HCT116 (cell line): ENCODE measurements at regions not wholly inside any gene's neighbourhood (a gene's known extent, or its start where the extent isn't known, plus 50 kb on each side); places are given as distances from the start of the nearest gene placed in this dataset.

Source experiments
- ATAC-seq: fragments of 200-7000 bp; cut with Tn5 transposase; 2 replicates; pipeline ENCODE4 v1.9.1; 2020; ENCODE audit warnings: mild to moderate bottlenecking, moderate library complexity
- BruUV-seq: library from RNA; stranded (reverse); fragments of 400-500 nt; replicated peaks from 2 replicates; lab custom pipeline; 2021; lab: Mats Ljungman, UMichigan
- CTCF ChIA-PET: fragments of 300-600 bp; sonication (Branson Sonifier 250); formaldehyde crosslinking; loops from one replicate; lab custom pipeline; 2021; ENCODE audit warnings: antibody characterized with exemption; lab: Charles Lee
- POLR2A ChIA-PET: fragments of 300-600, 350-600 bp; sonication (Branson Sonifier 250); formaldehyde crosslinking; loops from one replicate; lab custom pipeline; 2021; ENCODE audit warnings: antibody characterized with exemption; lab: Charles Lee
- RAD21 ChIA-PET, 2 experiments: fragments of 300-600 bp; sonication (Branson Sonifier 250); formaldehyde crosslinking; loops; one replicate each; lab custom pipeline; 2023; ENCODE audit warnings: low total read pairs in 2 of 2; ENCODE audit not compliant: uncharacterized antibody in 2 of 2, unreplicated experiment in 2 of 2, low non-redundant PET in 1 of 2; lab: Charles Lee
- DNase-seq: peaks from one replicate; pipeline ENCODE4 v3.0.0-alpha.2; 2010; ENCODE audit warnings: low read depth, low spot score
- H2AFZ ChIP-seq: fragments of 200-600 bp; shearing (Covaris generic), sonication (generic); 2 replicates; pipeline ENCODE4 v1.6.1; 2017; ENCODE audit warnings: low read depth, mixed run types, mixed read lengths, antibody characterized with exemption, low read length; ENCODE audit not compliant: poor library complexity, severe bottlenecking
- H3K27ac ChIP-seq: 2 replicates; pipeline ENCODE4 v1.5.1; 2012; ENCODE audit warnings: low read depth, low read length
- H3K27me3 ChIP-seq: fragments of 200-600 bp; sonication (generic); 2 replicates; pipeline ENCODE4 v1.6.1; 2016; ENCODE audit warnings: mixed run types, low read length, mixed read lengths; ENCODE audit not compliant: insufficient read depth
- H3K36me3 ChIP-seq, 2 experiments: fragments of 200-500 bp in 1 of 2; fragments of 200-600 bp in 1 of 2; sonication (Bioruptor generic) in 1 of 2; sonication (generic) in 1 of 2; 2 replicates each; pipeline versions ENCODE4 v1.5.1 to v1.6.1; 2014 to 2016; ENCODE audit warnings: low read length in 2 of 2, inconsistent platforms in 1 of 2, mixed read lengths in 1 of 2, mixed run types in 1 of 2; ENCODE audit not compliant: insufficient read depth in 2 of 2, control insufficient read depth in 1 of 2
- H3K4me1 ChIP-seq, 2 experiments: fragments of 200-600 bp in 1 of 2; sonication (generic) in 1 of 2; 2 replicates each; pipeline versions ENCODE4 v1.5.1 to v1.6.1; 2012 to 2017; ENCODE audit warnings: low read length in 2 of 2, inconsistent platforms in 1 of 2, mild to moderate bottlenecking in 1 of 2, mixed read lengths in 1 of 2, mixed run types in 1 of 2, moderate library complexity in 1 of 2; ENCODE audit not compliant: insufficient read depth in 2 of 2, control insufficient read depth in 1 of 2
- H3K4me2 ChIP-seq: fragments of 200-600 bp; sonication (generic); 2 replicates; pipeline ENCODE4 v1.6.1; 2017; ENCODE audit warnings: mixed run types, low read length, mixed read lengths
- H3K4me3 ChIP-seq, 2 experiments: fragments of 200-600 bp in 1 of 2; sonication (generic) in 1 of 2; replicated peaks in 1 of 2; 2 replicates each; pipeline ENCODE4 v1.5.1; 2011 to 2016; ENCODE audit warnings: low read length in 2 of 2, control low read depth in 1 of 2, low read depth in 1 of 2, mild to moderate bottlenecking in 1 of 2, mixed read lengths in 1 of 2, mixed run types in 1 of 2
- H3K79me2 ChIP-seq: fragments of 200-600 bp; sonication (generic); 2 replicates; pipeline ENCODE4 v1.6.1; 2017; ENCODE audit warnings: mild to moderate bottlenecking, mixed run types, low read length, moderate library complexity, mixed read lengths; ENCODE audit not compliant: insufficient read depth
- H3K9ac ChIP-seq: fragments of 200-600 bp; sonication (generic); 2 replicates; pipeline ENCODE4 v1.6.1; 2016; ENCODE audit warnings: low read length, mixed read lengths
- H3K9me2 ChIP-seq: fragments of 200-600 bp; sonication (generic), shearing (Covaris generic); 2 replicates; pipeline ENCODE4 v1.6.1; 2017; ENCODE audit warnings: mixed run types, mild to moderate bottlenecking, moderate library complexity; ENCODE audit not compliant: insufficient read depth
- H3K9me3 ChIP-seq, 2 experiments: fragments of 200-500 bp in 1 of 2; fragments of 200-600 bp in 1 of 2; sonication (Bioruptor generic) in 1 of 2; sonication (generic) in 1 of 2; 2 replicates each; pipeline ENCODE4 v1.6.1; 2014 to 2017; ENCODE audit warnings: low read length in 2 of 2, mixed read lengths in 2 of 2, inconsistent platforms in 1 of 2, low read depth in 1 of 2, mild to moderate bottlenecking in 1 of 2, mixed run types in 1 of 2, moderate library complexity in 1 of 2; ENCODE audit not compliant: control insufficient read depth in 1 of 2, insufficient read depth in 1 of 2
- H4K20me1 ChIP-seq: fragments of 200-600 bp; sonication (generic), shearing (Covaris generic); 2 replicates; pipeline ENCODE4 v1.6.1; 2017; ENCODE audit warnings: mixed run types, mild to moderate bottlenecking, moderate library complexity; ENCODE audit not compliant: insufficient read depth
- ATF3 ChIP-seq: IDR thresholded peaks from 2 replicates; pipeline ENCODE4 v1.6.1; 2012
- CBX3 ChIP-seq: IDR thresholded peaks from 2 replicates; pipeline ENCODE4 v1.6.1; 2012; ENCODE audit warnings: low read depth
- CEBPB ChIP-seq: IDR thresholded peaks from 2 replicates; pipeline ENCODE4 v1.6.1; 2012; ENCODE audit warnings: low read depth
- EGR1 ChIP-seq: IDR thresholded peaks from 2 replicates; pipeline ENCODE4 v1.6.1; 2012; ENCODE audit warnings: low read depth
- ELF1 ChIP-seq: IDR thresholded peaks from 2 replicates; pipeline ENCODE4 v1.6.1; 2012; ENCODE audit warnings: low read depth, borderline replicate concordance
- EZH2 ChIP-seq: fragments of 200-600 bp; sonication (generic); IDR thresholded peaks from 2 replicates; pipeline ENCODE4 v1.6.1; 2017; ENCODE audit warnings: antibody characterized with exemption, mixed run types
- EZH2phosphoT487 ChIP-seq: fragments of 200-600 bp; IDR thresholded peaks from 2 replicates; pipeline ENCODE4 v1.6.1; 2018; ENCODE audit warnings: antibody characterized with exemption, borderline replicate concordance
- FOSL1 ChIP-seq: IDR thresholded peaks from 2 replicates; pipeline ENCODE4 v1.6.1; 2012; ENCODE audit warnings: low read depth
- JUND ChIP-seq: IDR thresholded peaks from 2 replicates; pipeline ENCODE4 v1.6.1; 2012
- POLR2A ChIP-seq: IDR thresholded peaks from 2 replicates; pipeline ENCODE4 v1.7.0; 2011; ENCODE audit warnings: borderline replicate concordance; ENCODE audit not compliant: insufficient read depth, insufficient read length; ENCODE audit errors: extremely low read depth
- POLR2AphosphoS5 ChIP-seq: IDR thresholded peaks from 2 replicates; pipeline ENCODE4 v1.6.1; 2011; ENCODE audit warnings: mild to moderate bottlenecking, low read depth, low read length, moderate library complexity
- RAD21 ChIP-seq: IDR thresholded peaks from 2 replicates; pipeline ENCODE4 v1.6.1; 2012; ENCODE audit warnings: low read depth, mild to moderate bottlenecking
- SIN3A ChIP-seq: IDR thresholded peaks from 2 replicates; pipeline ENCODE4 v1.6.1; 2012; ENCODE audit warnings: low read depth
- SP1 ChIP-seq: IDR thresholded peaks from 2 replicates; pipeline ENCODE4 v1.6.1; 2012; ENCODE audit warnings: low read depth
- SRF ChIP-seq: IDR thresholded peaks from 2 replicates; pipeline ENCODE4 v1.6.1; 2012; ENCODE audit warnings: low read depth
- TCF7L2 ChIP-seq: IDR thresholded peaks from 2 replicates; pipeline ENCODE4 v1.7.0; 2011; ENCODE audit warnings: borderline replicate concordance, inconsistent platforms; ENCODE audit not compliant: insufficient read depth, insufficient read length; ENCODE audit errors: extremely low read depth
- YY1 ChIP-seq: IDR thresholded peaks from 2 replicates; pipeline ENCODE4 v1.6.1; 2011; ENCODE audit warnings: low read length, low read depth, moderate library complexity, mild to moderate bottlenecking; ENCODE audit not compliant: insufficient replicate concordance; ENCODE audit errors: extremely low read depth
- ZBTB33 ChIP-seq: IDR thresholded peaks from 2 replicates; pipeline ENCODE4 v1.6.1; 2011; ENCODE audit warnings: mild to moderate bottlenecking, low read length, moderate library complexity; ENCODE audit not compliant: insufficient replicate concordance; ENCODE audit errors: extremely low read depth
- ZFX ChIP-seq: fragments of 450-650 bp; IDR thresholded peaks from 2 replicates; pipeline ENCODE4 v1.6.1; 2017
- ZNF274 ChIP-seq: fragments of 200-500 bp; sonication (Bioruptor generic); IDR thresholded peaks from 2 replicates; pipeline ENCODE4 v1.6.1; 2014; ENCODE audit warnings: mild to moderate bottlenecking, low read depth, low read length, inconsistent platforms
- intact Hi-C: fragments of 100-400 bp; cut with micrococcal nuclease; formaldehyde crosslinking; loops from 2 replicates; pipeline ENCODE4 v1.10.0; 2022
- TF ChIP-seq, protein P1 (sequence below): IDR thresholded peaks from 2 replicates; pipeline ENCODE4 v1.6.1; 2012

DNA sequence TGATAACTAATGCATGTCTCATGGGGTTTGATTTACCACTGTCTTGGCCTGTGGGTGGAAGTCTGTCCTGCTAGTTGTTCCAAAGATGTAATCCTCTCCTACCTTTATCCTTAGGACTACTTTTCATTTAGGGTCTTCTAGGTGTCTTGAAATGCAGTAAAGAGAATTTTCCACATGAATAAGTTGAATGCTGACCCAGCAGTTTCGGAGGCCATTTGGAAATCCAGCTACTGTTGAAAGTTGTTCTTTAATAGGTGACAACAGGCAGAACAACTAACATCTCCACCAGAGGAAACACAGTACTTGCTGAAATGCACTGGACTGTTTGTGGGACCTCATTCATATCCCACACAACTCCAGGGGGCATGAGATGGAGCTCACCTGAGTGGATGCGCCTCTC is 478.1 kb downstream of the BTBD3 start (continued):
- TF ChIP-seq ATF3 (no peak), EZH2 (no peak), CBX3 (no peak), CEBPB (no peak), TCF7L2 (no peak), ELF1 (no peak)

DNA sequence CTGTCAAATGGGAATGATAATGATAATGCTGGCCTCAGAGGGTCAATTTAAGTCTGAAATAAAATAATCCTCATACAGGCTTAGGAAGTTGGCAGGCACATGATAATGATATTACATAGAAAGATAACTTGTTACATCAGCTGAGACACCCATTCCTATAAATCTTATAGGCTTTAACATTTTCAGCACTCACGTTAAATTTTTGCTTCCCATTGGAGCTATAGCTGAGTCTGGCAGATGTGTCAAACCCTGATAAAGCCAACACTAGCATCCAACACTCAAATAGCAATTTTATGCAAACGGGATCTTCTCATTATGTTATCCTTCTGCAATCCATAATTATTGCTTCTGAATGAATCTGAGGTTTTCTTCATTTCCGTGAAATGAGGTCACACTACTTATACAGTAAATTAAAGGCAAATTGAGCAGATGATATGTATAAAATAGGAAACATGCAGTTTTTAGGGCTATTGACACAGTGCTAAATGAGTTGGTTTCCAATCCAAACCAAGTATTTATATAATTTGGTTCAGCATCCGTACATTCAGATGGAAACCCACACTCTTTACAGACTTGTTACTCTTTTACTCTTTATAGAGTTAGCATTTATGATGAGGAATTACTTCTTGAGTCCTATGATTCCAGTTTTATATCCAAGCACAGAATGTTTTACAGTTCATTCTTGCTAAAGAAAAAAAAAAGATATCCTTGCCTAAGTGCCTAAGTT is 481.6 kb downstream of the BTBD3 start:
- no peaks in the 10 kb centered on the region for H4K20me1 ChIP-seq
- H3K9me2 ChIP-seq = no peaks in the 10 kb centered on the region
- DNase-seq (no peak), ATAC-seq (no peak)
- H3K4me1 ChIP-seq = no peaks in the 10 kb centered on the region
- H3K9me3 ChIP-seq = peaks cover 4 to 48% of the 10 kb centered on the region in 2 experiments; a peak in 2 of 4 replicates
- H3K27me3 ChIP-seq = no peaks in the 10 kb centered on the region
- H3K79me2 ChIP-seq = no peaks in the 10 kb centered on the region
- intact Hi-C loops = no loop called here
- BruUV-seq = no TSS peak
- no peak overlapping the region for H2AFZ ChIP-seq
- H3K27ac ChIP-seq = no peak overlapping the region
- no peak overlapping the region for H3K9ac ChIP-seq
- H3K4me2 ChIP-seq = no peak overlapping the region
- H3K36me3 ChIP-seq = no peaks in the 10 kb centered on the region
- POLR2A ChIA-PET = no interaction called here
- CTCF ChIA-PET = no interaction called here
- H3K4me3 ChIP-seq = no peak overlapping the region
- RAD21 ChIA-PET = no interaction called here
- TF ChIP-seq, protein P1, sequence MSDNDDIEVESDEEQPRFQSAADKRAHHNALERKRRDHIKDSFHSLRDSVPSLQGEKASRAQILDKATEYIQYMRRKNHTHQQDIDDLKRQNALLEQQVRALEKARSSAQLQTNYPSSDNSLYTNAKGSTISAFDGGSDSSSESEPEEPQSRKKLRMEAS = no peak
- no peak for TF ChIP-seq ZBTB33
- no peak for TF ChIP-seq SP1
- no peak for TF ChIP-seq POLR2A
- TF ChIP-seq SIN3A = no peak
- TF ChIP-seq RAD21 = no peak
- no peak for TF ChIP-seq TCF7L2
- no peak for TF ChIP-seq SRF
- TF ChIP-seq FOSL1 = no peak
- no peak for TF ChIP-seq CEBPB
- no peak for TF ChIP-seq ZFX
- TF ChIP-seq ZNF274 = no peak
- TF ChIP-seq ATF3 = no peak
- TF ChIP-seq POLR2AphosphoS5 = no peak
- no peak for TF ChIP-seq JUND
- TF ChIP-seq EGR1 = no peak
- TF ChIP-seq EZH2 = no peak
- no peak for TF ChIP-seq EZH2phosphoT487
- no peak for TF ChIP-seq YY1
